Activated CD4-positive, CD25-positive, alpha-beta regulatory T cell treated with anti-CD3 and anti-CD28 coated beads, Interleukin-2, amount 50 U/mL, for 24 hours (primary cell): ENCODE measurements at regions not wholly inside any gene's neighbourhood (a gene's known extent, or its start where the extent isn't known, plus 50 kb on each side); places are given as distances from the start of the nearest gene placed in this dataset.
"Not testable (repeated sequence)": the region's sequence is repeated elsewhere in the genome, so short reads cannot be mapped to it uniquely, and the experiment has no call there.

Source experiments
- ATAC-seq, 2 donors: fragments of 150-1000 bp; cut with Tn5 transposase; one replicate each; pipeline ENCODE4 v1.10.0; 2021; ENCODE audit warnings: mild to moderate bottlenecking in 1 of 2, moderate library complexity in 1 of 2

GRCh38 chr17:20521532-20521931, 54.2 kb upstream of the LGALS9B start:
- ATAC-seq, result not testable (repeated sequence)

DNA sequence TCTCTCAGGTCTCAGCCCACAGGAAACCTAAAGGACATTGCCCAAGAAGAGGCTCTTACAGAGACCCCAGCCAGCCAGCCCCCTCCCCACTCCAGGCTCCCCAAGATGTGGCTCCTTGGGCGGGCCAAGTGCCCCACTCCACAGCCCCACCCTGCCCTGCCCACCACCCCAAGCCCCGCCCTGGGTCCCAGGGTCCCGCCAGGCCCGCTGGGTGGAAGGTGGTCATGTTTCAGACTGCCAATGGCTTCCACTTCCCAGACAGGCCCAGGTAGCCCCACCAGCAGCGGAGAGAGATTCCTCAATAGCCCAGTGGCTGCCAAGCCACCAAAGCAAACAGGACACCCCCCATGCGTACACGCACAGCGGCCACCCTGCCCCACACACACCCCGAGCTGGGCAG, 51.1 kb upstream of the LGALS9B start:
- not testable (repeated sequence) for ATAC-seq

DNA sequence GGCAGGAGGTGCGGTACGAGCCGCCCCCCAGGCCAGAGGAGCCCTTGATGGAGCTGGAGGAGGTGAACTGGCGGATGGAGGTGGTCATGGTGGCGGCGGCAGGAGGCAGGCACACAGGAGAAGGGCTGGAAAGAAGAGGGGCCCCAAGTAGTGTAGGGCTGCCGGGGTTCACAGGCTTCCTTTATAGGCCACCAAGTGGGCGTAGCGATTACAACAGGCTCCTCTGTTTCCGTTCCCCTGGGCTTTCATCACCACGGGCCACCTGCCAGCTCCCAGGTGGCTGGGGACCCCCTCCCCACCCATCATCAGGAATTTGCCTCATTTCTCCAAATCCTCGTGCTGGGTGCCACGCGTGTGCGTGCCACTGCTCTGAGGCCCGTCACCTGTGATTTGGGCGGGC, 50.1 kb upstream of the LGALS9B start:
- ATAC-seq, result peak in 1 of 2 donors; percentile 30
